ENCODE measurements at regions not wholly inside any gene's neighbourhood (a gene's known extent, or its start where the extent isn't known, plus 50 kb on each side); places are given as distances from the start of the nearest gene placed in this dataset.

DNA sequence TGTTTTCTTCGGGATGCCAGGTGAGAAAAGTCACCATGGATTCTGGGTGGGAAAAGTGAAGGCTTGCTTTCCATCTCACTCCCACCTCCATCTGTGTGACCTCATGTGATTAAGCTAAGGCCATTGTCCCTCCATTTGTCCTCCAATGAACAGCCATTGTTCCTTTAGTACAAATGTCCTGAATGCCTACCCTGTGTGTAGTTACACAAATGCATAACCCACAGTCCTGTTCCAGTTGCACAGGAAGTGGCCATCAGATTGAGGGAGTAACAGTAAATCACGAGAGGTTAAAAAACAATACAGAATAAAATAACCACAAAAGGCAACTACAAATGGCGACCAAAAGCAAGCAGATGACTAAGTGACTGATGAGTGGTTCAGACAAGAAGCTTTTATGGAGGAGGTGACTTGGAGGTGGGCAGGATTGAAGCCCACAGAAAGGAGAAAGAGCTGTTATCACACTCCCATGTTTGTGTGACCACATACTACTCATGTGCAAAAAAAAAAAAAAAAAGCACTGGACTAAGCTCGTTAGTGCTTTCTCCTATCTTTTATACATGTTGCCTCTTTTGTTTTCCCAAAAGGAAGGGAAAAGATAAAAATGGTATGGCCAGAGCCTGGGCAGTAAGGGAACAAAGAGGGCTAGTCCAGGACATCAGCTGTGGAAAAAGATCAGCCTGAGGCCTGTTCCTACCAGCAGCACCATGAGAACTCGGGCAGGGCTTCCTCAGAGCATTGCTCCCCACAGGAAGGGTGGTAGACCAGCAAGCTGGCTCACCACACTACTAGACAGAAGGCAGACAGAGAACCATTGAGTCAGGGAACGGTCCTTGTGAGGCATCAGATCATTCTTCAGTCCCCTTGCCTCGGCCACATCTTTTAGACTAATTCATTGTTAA, 111.0 kb downstream of the TFAP2A start:
- no peak for DNase-seq

DNA sequence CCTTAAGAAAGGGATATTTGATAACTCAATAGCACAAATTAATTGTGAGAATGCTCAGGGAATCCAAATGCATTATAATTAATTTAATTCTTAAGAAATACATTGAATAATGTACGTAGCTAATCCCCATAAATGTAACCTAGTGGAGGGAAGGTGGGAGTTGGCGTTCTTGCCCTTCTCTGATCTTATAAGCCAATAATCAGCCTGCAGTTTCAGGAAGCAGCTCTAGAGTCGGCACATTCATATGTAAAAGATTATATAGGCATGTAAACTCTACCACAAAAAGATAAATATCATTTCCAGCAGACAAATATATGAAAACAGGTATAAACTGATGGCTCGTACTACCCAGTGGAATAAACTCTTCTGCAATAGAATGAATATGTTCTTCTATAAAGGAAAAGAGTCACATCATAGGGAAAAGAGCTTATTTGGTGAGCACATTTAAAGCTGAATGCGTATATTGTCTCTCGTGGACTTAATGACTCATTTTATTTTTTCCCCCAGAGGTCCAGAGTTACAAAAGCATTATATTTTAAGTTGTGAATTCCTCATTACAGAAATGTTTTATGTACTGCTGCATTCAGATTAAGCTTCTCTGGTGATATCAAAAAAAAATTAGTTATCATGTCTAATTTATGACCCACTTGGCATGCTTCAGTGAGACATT, 112.2 kb downstream of the TFAP2A start:
- DNase-seq = no peak

DNA sequence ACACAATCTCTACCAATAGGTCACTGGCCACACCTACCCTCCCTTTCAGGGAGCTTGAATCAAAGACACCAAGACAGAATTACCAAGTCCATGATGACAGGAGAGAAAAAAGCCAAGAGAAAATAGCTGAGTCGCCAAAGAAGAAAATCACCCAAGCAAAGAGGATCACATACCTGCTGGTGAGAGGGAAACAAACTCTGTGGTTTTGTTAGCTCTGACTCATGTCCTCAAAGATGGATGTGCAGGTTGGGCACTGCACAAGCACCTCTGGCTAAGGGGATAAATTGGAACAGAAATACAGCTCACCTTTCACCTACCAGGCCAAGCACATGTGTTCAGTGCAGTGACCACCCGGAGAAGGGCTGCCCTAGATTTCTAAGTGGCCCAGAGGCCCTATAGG, 114.8 kb downstream of the TFAP2A start:
- no peak for DNase-seq

DNA sequence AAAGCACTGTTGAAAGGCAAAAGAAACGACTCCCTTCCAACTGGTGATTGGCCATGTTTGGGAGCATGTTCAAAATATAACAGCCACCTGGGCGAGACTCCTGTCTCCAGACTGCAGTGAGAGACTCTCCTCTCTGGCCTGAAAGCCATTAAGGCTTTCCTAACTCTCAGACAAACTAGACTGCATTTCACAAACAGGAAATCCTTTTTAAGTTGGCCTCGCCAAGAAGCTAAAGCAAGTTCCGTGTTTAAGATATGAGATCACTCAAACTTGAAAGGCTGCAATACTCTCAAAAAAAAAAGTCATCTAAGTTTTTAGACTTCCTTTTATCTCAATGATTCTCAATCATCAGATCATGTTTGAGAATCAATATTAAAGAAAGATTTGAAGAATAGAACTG, 117.0 kb downstream of the TFAP2A start:
- no peak for DNase-seq

DNA sequence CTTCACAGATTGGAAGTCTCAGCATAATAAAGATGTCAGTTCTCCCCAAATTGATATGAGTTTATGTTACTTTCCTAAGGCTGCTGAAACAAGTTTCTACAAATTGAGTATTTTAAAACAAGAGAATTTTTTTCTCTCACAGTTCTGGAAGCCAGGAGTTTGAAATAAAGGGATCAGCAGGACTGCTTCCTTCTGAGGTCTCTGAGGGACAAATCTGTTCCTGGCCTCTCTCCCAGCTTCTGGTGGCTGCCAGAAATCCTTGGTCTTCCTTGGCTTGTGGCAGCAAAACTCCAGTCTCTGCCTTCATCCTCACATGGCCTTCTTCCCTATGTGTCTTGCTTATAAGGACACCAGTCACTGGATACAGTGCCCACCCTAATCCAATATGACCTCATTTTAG, 136.1 kb downstream of the TFAP2A start:
- DNase-seq = no peak

DNA sequence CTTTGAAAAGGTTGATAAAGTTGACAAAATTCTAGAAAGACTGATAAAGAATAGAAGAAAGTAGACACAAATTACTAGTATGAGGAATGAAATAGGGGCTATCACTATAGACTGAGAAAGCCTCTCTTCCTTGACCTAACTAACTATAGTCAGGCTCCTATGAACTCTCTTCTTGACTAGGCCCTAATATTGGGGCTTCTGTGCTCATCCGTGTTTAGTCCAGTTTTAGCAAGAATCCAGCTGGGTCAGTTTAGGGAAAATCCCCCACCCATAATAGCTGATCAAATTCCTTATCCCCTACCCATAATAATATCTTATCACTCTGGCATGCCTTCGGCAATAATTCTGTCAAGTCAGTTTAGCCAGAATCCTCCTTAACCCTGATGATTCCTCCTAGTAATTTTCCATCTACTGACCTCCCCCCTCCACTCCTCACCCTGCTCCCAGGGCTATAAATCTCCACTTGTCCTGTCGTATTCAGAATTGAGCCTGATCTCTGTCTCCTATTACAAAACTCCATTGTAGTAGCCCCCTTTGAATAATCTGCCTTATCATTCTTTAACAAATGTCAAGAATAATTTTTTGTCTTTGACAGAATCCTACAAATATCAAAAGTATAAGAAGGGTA, 138.1 kb downstream of the TFAP2A start:
- DNase-seq = no peak

DNA sequence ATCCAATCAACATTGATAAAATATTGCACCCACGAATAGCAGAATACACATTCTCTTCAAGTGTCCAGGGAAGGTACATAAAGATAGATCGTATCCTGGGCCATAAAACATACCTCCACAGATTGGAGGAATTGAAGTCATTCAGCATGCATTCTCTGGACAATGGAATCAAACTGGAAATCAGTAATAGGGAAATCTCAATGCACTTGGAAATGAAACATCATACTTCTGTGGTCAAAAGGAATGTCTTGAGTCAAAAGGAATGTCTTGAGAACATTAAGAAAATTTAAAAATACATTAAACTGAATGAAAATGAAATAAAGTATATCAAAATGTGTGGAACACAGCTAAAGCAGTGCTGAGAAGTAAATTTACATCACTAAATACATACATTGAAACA, 138.8 kb downstream of the TFAP2A start:
- no peak for DNase-seq

DNA sequence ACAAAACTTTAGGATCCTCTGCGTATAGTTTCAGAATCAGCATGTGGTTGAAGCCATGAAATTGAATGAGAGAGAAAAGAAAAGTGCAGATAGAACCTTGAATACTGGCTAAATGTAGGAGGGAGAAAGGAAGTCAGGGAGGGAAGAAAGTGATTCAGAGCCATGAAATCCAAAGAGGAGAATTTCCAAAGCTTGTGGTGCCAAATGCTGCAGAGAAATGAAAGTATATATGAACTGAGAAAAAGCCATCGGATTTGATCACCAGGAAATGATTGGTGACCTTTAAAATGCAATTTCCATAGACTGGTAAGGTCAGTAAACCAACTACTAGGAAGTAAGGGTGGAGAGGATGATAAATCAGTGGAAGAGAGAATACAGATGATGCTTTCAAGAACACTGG, 142.3 kb downstream of the TFAP2A start:
- DNase-seq = no peak

DNA sequence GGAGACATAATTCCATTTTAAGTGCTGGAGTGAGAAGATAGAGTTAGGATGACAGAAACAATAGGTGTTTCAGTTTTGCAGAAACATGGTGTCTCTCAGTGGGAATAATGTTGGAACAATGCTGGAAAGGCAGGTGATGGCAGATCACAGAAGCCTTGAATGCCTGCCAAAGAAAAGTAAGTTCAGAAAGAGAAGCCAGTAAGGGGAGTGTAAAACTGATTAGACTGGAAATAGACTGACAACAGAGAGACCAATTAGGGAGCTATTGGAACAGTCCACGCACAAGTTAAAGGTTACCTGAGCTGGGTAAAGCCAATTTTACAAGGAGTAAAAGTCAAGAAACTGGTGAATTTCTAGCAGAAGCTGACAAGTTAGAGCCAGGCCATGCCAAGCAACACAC, 142.9 kb downstream of the TFAP2A start:
- DNase-seq = no peak

DNA sequence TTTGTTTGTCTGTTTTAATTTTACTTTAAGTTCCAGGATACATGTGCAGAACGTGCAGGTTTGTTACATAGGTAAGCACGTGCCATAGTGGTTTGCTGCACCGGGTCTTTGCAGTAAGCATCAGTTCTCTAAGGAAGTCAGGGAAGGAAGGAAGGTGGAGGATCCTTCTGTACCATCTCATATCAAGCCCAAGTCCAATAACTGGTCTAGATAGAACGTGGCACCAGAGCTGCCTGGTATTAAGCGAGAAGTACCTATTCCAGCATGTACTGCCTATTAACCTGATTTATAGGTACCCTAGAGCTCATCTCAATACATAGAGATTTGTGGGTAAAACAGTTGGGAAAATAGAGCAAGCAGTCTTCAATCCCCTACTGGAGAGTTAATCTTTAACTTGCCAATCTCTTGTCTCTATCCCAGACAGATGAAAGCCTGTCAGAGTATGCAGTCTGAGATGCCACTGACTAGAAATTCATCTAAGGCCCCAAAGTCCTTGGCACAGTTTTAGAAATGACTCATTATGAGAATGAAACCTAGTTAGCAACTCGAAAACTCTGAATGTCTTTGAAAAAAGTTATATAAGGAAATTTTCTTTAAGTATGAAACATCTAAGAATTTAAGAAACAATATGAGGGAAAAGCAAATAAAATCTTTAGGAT, 144.9 kb downstream of the TFAP2A start:
- DNase-seq = no peak

DNA sequence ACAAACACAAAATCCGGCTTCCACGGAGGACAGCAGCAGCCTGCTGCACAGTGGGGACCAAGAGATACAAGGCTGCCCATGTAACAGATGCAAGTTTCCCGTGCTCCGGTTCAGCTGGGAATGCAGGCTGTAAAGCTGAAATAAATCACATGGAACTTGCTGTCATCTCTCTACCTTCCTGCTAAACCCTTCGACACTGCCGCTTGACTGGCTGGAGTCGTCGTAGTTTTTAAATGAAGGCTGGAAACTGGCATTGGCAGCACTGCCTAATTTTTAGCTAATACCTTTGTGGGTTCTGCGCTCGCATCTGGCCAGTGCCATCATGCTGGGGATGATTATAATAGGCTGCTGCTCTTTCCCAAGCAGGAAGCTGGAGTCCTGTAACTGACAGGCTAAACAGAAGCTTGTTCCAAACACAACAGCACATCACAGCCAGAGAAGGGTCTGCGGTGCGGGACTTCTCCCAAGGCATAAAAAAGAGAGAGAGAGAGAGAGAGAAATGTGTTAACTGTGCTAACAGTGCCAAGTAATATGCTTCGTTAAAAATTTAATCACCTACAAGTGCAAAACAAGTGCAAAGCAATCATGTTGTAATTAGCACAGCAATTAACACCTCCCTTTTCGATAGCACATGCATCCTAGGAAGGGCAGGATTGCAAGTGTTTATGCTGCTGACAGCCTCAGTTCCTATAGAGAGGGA, 146.1 kb downstream of the TFAP2A start:
- no peak for DNase-seq

DNA sequence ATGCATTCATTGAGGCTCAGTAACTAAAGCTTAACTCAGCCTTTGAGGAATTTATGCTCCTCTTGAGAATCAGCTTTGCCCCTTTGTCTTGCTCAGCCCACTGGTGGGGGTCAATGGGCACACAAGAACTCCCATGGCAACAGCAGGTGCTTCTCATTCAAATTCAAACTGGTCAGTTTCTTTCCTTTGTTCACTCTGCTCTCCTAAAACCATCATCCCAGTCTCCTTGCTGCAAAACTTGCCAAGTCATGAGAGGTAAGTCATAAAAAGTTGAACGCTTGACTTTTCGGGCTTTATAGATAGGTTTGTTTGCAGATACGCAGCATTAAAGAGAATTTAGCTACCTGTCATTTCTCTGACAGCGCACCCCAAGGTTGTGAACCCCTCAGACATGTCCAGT, 146.8 kb downstream of the TFAP2A start:
- no peak for DNase-seq

DNA sequence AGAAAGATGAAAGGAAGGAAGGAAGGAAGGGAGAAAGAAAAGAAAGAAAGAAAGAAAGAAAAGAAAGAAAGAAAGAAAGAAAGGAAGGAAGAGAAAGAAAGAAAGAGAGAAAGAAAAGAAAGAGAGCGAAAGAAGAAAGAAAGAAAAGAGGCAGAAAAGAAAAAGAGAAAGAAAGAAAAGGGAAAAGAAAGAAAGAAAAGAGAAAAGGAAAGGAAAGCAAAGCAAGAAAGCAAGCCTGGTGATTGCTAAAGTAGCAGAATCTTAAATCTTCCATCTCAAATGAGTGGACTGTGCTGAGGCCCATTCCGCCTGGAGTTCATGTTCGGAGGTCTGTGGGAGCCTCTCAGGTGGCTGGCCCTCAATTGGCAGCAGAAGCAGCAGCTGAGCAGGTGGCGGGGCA, 148.4 kb downstream of the TFAP2A start:
- DNase-seq = no peak

DNA sequence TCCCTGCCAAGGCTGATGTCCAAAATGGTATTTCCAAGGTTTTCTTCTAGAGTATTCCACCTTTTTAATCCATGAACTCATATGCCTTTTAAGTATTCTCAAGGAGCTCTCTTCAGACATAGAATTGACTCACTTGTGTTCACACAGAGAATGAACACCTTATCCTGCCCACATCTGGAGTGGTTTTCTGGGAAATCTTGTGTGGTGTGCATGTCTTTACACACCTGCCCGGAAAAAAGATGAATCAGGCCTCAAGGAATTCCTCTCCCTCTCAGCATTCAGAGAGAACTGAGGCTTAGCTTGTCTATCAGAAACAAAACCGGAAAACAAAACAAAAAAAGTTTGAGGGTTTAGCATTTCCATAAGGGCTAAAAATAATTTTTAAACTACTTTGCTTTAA, 148.8 kb downstream of the TFAP2A start:
- no peak for DNase-seq

DNA sequence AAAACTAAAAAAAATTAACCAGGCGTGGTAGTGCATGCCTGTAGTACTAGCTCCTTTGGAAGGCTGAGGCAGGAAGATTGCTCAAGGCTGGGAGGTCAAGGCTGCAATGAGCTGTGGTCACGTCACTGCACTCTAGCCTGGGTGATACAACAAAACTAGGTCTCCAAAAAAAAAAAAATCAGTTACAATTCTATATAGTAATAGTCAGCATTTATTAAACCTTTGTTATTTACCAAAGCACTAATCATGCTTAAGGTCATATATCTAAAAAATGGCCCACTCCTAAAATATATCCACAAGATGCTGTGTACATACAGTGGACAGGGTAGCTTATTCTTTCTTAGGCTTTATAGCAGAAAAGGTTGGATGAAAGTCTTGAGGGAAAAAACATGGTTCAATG, 152.4 kb downstream of the TFAP2A start:
- no peak for DNase-seq

DNA sequence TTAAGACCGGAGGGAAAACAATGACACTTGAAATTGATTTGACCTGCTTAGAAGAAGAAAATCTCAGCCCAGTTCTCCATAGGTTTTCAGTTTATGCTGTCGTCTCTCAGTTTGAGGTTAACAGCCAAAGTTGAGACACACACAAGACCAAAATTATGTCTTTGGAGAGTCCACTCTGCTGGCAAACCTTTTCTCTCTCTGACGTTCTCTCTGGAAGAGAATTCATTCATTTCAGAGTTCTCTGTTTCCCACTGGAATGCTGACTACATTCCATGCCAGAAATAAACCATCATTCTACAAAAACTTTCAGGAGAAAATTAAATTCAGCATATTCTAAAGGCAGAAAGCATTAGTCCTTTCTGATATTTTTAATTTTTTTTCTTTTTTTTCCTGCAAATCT, 155.2 kb downstream of the TFAP2A start:
- no peak for DNase-seq

DNA sequence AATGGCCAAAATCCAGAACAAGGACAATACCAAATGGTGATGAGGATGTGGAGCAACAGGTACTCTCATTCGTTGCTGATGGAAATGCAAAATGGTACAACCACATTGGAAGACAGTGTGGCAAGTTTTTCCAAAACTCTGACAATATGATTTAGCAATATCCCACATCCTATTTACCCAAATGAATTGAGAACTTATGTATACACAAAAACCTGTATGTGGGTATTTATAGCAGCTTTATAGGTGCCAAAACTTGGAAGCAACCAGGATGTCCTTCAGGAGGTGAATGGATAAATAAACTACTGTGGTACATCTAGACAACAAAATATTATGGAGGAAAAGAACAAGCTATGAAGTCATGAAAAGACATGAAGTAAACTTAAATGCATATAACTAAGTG, 156.5 kb downstream of the TFAP2A start:
- no peak for DNase-seq

DNA sequence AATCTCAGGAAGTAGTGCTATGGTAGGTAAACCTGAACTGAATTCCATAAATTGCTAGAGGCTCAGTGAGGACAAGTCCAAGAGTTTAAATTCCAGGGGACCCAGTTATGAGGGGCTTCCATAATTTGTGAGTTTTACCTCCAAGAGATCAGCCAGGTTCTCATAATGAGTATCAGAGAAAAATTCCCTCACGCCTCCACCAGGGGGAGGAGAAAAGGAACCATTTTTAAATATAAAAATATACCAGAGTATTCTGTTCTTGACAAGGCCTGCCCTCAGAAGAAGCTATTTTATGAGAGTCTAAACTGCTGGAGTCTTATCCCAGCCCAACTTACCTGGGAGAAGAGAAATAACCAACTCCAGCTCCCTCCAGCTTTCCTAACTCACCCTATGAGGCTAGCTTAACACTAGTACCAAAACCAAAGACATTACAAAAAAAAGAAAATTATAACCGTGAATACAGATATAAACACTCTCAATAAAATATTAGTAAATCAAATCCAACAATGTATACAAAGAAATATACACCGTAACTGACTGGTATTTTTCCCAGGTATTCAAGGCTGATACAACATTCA, 158.7 kb downstream of the TFAP2A start:
- no peak for DNase-seq

DNA sequence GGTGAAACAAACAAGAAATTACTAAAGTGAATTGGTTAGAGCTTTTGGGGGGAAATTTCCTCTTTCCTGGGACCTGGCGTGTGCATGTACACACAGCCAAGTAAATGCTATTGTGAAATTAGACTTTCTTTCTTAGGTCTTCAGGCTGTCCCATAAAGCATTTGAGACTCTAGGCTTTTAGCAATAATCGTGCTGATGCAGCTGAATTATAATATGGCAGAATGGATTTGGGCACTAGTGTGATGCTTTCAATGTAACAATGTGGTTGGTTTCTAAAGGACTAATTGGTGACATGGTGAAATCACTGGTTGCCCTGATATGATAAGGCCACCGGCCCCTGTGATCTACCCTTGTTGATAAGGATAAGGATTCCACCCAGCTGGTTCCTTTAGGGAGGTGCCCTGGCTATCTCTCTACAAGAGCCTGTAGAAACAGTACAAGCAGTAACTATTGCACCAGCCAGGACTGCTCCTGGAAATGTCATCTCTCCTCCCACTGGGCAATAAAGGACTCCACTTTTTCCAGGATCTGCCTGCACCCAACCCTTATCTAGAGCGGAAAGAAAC, 164.1 kb downstream of the TFAP2A start:
- no peak for DNase-seq

DNA sequence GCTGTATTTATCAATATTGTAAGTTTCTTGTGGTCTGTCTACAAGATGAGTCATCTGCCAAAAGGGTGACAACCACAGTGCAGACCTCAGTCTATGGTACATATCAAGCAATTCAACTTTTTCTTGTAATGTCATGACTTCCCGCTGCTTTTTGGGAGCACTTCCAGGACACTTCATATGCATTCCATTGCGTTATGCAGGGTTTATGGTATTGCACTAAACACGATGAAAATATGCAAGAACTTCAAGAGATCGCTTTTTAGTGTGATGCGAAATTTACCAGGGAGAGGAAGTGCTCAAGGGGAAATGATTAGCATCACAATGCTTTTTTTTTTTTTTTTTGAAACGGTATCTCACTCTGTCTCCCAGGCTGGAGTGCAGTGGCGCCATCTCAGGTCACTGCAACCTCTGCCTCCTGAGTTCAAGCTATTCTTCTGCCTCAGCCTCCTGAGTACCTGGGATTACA, 166.5 kb downstream of the TFAP2A start:
- DNase-seq = no peak

DNA sequence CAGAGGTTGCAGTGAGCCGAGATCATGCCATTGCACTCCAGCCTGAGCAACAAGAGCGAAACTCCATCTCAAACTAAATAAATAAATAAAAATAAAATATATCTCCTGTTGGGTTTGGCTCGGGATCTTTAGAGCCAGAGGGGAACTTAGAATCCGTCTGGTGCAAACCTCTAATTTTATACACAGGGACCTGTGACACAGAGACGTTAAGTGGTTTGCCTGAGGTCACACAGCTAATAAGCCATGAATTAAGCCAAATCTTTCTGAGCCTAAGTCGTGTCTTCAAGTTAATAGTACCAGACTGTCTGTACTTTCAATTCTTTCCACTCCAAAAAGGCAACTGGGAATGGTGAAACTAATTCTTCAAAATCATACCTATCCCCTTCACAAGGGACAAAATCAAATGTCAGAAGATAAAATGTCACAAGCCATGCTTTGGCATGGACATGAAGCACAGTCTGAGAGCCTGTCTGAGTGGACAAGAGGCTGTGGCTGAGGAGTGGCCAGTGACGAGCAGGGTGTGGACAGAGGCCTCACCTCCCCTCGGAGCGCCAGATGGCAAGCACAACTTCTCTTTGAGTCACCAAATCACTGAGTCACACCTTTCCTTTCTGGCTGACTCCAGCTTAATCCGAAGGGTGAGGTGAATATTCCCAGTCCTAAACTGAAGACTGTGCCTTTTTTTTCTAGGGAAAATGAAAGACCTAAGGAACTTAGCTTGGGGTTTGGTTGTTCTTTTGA, 177.4 kb downstream of the TFAP2A start:
- DNase-seq = no peak
